22Rv1 (cell line): ENCODE measurements at regions not wholly inside any gene's neighbourhood (a gene's known extent, or its start where the extent isn't known, plus 50 kb on each side); places are given as distances from the start of the nearest gene placed in this dataset.

Experiments
- H3K27ac ChIP-seq: fragments of 450-650 bp; 2 replicates; pipeline ENCODE4 v1.5.1; 2017
- CTCF ChIP-seq: fragments of 450-650 bp; IDR thresholded peaks from 2 replicates; pipeline ENCODE4 v1.5.1; 2017; ENCODE audit warnings: mild to moderate bottlenecking
- ZFX ChIP-seq: fragments of 450-650 bp; IDR thresholded peaks from 2 replicates; pipeline ENCODE4 v1.6.1; 2017; ENCODE audit warnings: antibody characterized with exemption, borderline replicate concordance

GRCh38 chr2:196441527-196441926 lies 198.0 kb upstream of the CCDC150 start:
- TF ChIP-seq CTCF (no peak), ZFX (no peak)
- H3K27ac ChIP-seq = no peak overlapping the region

- TF ChIP-seq ZFX = no peak
- TF ChIP-seq CTCF = no peak
- no peak overlapping the region for H3K27ac ChIP-seq
Observed at GRCh38 chr2:196442211-196442610, 197.3 kb upstream of the CCDC150 start.

GRCh38 chr2:196444442-196444841 lies 195.1 kb upstream of the CCDC150 start:
- TF ChIP-seq ZFX = no peak
- TF ChIP-seq CTCF = no peak

GRCh38 chr2:196445991-196446390 lies 193.5 kb upstream of the CCDC150 start:
- no peak for TF ChIP-seq ZFX
- no peak for TF ChIP-seq CTCF
- H3K27ac ChIP-seq = no peak overlapping the region

More at GRCh38 chr2:196444442-196444841, 195.1 kb upstream of the CCDC150 start:
- H3K27ac ChIP-seq = no peak overlapping the region

GRCh38 chr2:196448407-196449079 lies 191.0 kb upstream of the CCDC150 start:
- no peak for TF ChIP-seq ZFX
- H3K27ac ChIP-seq = no peak overlapping the region

- no peak overlapping the region for H3K27ac ChIP-seq
- no peak for TF ChIP-seq CTCF
Observed at GRCh38 chr2:196449083-196449482, 190.4 kb upstream of the CCDC150 start.

- no peak overlapping the region for H3K27ac ChIP-seq
- TF ChIP-seq ZFX = no peak
- no peak for TF ChIP-seq CTCF
Observed at GRCh38 chr2:196452758-196453157, 186.8 kb upstream of the CCDC150 start.

- TF ChIP-seq ZFX = no peak
- peak; percentile 82 for TF ChIP-seq CTCF
- H3K27ac ChIP-seq = no peak overlapping the region
Observed at GRCh38 chr2:196453613-196454047, 185.9 kb upstream of the CCDC150 start.
